Glomerular endothelial cell (primary cell): ENCODE measurements at regions not wholly inside any gene's neighbourhood (a gene's known extent, or its start where the extent isn't known, plus 50 kb on each side); places are given as distances from the start of the nearest gene placed in this dataset.
"Not testable (repeated sequence)": the region's sequence is repeated elsewhere in the genome, so short reads cannot be mapped to it uniquely, and the experiment has no call there.

Experiments
- DNase-seq: peaks from one replicate; pipeline ENCODE4 v3.0.0-alpha.2; 2011; ENCODE audit warnings: low read depth, low spot score; ENCODE audit errors: extremely low read depth

DNA sequence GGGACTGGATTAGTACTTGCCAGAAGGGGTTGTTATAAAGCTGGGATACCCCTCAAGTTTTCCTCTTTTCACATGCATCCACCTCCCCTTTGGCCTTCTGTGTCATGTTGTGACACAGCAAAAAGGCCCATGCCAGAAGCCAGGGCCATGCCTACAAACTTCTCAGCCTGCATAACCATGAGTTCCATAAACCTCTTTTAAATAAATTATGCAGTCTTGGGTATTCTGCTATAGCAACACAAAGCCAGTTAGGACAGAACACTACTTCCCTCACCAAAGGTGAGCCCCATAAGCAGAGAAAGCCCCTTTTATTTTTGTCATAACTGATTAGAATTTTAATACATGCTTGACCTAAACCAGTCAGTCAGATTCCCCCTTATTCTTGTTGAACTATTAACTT, 801.3 kb downstream of the DNAH5 start:
- DNase-seq = no peak

DNA sequence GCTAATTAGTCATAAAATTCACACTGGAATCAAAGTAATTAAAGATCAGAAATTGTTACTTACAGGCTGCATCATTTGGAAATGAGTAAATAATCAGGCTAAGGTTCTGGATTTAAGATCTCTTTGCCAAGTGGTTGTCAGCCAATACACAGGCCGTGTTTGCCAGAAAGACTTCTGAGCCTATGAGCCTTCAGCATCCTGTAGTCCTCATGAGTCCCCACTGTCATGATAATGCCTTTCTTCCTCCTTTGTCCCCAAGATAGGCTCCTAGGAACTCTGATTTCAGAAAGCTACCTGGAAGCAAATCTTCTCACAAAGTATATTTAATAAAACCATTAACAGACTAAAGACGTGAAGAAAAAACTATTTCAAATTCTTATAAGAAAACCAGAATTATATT, 810.5 kb downstream of the DNAH5 start:
- no peak for DNase-seq

GRCh38 chr5:13115476-13115875, 829.0 kb downstream of the DNAH5 start:
- DNase-seq = no peak

GRCh38 chr5:13108265-13108664, 836.2 kb downstream of the DNAH5 start:
- DNase-seq = no peak

DNA sequence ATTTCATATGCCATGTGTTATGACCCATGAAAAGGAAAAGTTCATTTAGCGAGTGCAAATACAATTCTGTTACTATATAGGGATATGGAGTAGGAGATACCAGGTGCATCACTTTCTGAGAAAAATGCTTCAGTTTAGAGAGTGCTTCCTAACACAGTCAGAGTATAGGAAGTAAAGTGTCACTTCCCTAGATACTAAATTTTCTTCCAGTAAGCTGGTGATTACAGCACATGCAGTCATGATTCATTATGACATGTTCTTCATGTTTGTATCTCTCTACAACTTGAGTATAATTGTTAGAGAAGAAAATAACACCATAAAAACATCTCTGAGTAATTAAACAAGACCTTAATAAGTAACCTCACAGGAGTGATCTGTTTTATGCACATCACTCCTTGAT, 837.0 kb downstream of the DNAH5 start:
- DNase-seq = no peak

DNA sequence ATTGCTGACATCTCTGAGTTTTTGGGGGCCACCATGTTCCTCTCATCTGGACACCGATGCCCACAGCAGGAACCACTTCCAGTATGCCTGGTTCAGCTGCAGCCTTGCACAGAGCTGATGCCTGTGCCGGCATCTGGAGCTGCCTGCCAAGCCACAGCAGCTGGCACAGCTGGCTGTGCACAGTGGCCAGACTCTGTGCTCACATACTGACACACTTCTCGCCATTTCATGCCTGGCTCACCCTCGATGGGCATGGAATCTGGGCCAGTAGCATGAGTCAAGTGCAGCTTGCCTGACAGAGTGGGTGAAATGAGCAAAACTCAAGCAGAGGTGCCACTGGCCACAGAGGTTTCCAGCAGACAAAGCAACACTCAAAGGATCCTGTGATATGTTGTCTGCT, 863.4 kb downstream of the DNAH5 start:
- no peak for DNase-seq

DNA sequence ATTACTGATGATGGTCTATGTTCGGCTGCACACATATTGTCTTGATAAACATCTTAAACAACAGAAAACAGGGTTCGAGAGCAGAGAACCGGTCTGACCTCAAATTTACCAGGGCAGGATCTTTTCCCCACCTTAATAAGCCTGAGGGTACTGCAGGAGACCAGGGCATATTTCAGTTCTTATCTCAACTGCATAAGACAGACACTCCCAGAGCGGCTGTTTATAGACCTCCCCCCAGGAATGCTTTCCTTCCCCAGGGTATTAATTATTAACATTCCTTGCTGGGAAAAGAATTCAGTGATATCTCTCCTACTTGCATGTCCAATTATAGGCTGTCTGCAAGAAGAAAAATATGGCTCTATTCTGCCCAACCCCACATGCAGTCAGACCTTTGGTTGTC, 871.6 kb downstream of the DNAH5 start:
- DNase-seq = not testable (repeated sequence)

GRCh38 chr5:13063088-13063487, 881.4 kb downstream of the DNAH5 start:
- no peak for DNase-seq

DNA sequence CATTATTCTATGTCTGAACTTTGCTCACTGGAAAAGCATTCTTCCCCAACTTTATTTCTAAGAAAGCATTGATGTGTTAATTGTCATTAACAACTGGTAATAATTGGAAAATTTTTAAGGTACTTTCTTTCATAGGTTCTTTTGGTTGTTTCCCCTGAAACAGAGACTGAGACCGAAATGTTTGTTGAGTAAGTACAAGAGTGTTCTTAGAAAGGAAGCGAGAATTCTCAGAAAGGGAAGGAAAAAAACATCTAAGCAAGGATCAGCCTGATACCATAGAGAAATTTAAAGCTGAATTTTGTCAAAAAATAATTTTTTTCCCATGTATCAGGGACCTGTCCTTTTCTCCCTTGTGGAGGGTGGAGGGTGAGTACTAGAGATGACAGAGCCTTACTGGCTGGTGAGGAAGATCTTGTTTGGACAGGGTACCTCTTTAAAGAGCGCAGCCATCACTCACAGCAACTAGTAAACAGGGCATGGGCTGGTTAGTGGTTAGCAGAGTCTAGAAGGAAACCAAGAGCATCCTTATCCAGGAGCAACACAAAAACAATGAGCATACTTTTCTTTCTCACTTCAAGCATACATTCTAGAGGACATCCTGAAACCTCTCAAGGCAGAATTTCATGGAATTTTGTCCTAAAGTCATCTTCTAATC, 898.5 kb downstream of the DNAH5 start:
- no peak for DNase-seq

- no peak for DNase-seq
Observed at GRCh38 chr5:13034061-13034460, 910.4 kb downstream of the DNAH5 start.

DNA sequence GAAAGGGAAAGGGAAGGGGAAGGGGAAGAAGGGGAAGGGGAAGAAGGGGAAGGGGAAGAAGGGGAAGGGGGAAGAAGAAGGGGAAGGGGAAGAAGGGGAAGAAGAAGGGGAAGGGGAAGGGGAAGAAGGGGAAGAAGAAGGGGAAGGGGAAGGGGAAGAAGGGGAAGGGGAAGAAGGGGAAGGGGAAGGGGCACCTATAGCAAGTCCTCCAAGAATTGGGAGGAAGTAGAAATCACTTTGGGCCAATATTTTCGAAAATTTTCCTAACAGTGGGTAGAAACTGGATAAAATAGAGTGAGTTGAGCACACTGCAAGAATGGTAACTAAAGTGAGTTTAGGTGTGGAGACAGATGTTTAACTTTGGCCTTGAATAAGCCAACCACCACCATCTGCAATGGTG, 915.3 kb downstream of the DNAH5 start:
- no peak for DNase-seq

DNA sequence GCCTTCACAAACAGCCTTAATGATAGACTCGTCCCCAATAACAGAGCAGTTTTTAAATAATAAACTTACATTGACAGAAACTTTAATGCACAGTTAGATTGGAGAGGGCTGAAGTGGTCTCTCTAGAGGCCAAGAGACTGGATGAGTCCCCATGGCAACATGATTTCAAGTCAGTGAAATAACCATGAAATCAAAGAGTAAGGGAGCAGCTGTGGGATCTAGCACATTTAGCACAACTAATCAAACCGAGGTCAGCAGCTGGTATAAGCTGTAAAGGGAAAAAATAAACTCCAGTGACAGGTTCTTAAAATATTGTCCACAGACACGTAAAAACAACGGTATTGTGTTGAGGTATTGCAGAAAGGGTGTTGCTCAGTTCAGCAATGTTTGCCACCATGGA, 916.6 kb downstream of the DNAH5 start:
- DNase-seq = no peak

DNA sequence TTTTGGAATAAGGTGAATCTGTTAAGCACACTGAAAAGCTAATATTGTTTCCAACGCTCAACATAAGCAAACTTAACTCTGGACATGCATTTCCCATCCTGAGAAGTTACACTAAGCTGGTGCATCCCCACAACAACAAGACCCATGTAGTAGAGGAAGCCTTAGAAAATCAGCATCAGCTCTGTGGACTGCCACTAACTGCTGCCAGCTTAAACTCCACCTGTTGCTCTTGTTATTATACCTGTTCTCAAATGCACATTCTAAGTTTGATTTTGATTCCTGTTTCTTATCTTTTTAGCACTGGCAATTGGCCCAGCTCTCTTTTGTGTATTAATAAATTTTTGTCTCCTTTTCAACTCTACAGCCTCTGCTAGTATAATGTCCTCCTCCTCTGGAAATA, 924.8 kb downstream of the DNAH5 start:
- DNase-seq = no peak

DNA sequence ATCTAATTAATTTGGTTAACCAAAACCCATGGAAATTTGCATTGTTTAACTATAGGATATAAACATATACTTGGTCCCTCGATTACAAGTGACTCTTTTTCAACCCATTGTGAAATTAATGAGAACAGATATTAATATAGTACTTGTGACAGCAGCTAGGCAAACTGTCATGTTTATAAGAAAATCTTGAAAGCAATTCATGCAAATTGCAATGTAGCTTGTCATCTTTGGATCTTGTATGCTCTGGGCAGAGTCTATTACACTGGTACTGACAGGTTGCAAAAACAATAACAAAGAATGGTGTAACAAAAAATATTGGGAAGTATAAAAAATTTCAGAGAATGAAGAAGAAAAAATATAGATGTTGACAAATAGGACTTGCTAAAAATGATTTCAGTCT, 941.0 kb downstream of the DNAH5 start:
- no peak for DNase-seq

- DNase-seq = no peak
Observed at GRCh38 chr5:12999667-13000066, 944.8 kb downstream of the DNAH5 start.

DNA sequence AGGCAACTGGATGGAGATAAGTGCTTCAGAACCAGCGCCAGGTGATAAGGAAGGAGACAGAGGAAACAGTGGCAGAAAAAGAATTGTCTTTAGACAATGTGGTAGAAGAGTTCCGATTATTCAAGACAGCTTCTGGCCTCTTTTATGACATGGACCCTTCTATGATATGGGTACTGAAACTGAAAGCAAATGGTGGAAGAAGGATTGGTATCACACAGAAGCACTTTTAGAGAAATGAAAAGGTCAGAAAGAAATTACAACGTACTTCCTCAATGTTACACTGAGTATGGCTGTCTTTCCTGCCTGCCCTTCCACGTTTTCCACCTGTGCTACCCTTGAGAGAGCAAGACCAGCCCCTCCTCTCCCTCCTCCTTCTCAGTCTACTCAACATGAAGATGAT, 959.3 kb downstream of the DNAH5 start:
- DNase-seq = no peak

DNA sequence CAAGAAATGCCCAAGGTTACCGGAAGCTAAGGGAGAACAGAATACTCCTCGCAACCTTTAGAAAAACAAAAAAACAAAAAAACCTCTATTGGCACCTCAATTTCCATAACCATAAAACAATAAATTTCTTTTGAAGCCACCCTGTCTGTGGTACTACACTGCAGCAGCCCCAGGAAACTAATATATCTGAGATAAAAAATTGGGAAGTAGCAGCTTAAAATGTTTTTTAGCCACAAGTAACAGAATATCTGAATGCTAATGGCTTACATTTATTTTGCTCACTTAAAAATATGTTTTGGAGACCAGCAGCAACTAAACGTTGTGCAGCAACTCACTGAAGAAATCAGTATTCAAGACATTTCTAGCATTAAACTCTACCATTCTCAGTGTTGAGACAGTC, 969.6 kb downstream of the DNAH5 start:
- no peak for DNase-seq

GRCh38 chr5:12965804-12966203, 978.7 kb downstream of the DNAH5 start:
- DNase-seq = no peak

- no peak for DNase-seq
Observed at GRCh38 chr5:12959713-12960112, 984.8 kb downstream of the DNAH5 start.

- no peak for DNase-seq
Observed at GRCh38 chr5:12952409-12952808, 992.1 kb downstream of the DNAH5 start.

GRCh38 chr5:12951846-12952245, 992.6 kb downstream of the DNAH5 start:
- no peak for DNase-seq

GRCh38 chr5:12947379-12947778, 997.1 kb downstream of the DNAH5 start:
- no peak for DNase-seq

DNA sequence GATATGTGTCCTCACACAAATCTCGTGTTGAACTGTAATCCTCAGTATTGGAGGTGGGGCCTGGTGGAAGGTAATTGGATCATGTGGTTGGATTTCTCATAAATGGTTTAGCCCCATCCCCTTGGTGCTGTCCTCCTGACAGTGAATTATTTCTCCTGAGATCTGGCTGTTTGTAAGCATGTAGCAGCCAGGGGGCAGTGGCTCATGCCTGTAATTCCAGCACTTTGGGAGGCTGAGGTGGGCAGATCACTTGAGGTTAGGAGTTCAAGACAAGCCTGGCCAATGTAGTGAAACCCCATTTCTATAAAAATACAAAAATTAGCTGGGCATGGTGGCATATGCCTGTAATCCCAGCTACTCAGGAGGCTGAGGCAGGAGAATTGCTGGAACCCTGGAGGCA, 999.0 kb downstream of the DNAH5 start:
- DNase-seq = not testable (repeated sequence)
